GM20431 (cell line): ENCODE measurements at regions not wholly inside any gene's neighbourhood (a gene's known extent, or its start where the extent isn't known, plus 50 kb on each side); places are given as distances from the start of the nearest gene placed in this dataset.

Experiments
- in situ Hi-C: fragments of 300-500 bp; cut with MseI, MboI; formaldehyde crosslinking; loops from one replicate; pipeline ENCODE4 v1.15.0; 2020; ENCODE audit warnings: low sequenced_read_pairs; ENCODE audit not compliant: unreplicated experiment

DNA sequence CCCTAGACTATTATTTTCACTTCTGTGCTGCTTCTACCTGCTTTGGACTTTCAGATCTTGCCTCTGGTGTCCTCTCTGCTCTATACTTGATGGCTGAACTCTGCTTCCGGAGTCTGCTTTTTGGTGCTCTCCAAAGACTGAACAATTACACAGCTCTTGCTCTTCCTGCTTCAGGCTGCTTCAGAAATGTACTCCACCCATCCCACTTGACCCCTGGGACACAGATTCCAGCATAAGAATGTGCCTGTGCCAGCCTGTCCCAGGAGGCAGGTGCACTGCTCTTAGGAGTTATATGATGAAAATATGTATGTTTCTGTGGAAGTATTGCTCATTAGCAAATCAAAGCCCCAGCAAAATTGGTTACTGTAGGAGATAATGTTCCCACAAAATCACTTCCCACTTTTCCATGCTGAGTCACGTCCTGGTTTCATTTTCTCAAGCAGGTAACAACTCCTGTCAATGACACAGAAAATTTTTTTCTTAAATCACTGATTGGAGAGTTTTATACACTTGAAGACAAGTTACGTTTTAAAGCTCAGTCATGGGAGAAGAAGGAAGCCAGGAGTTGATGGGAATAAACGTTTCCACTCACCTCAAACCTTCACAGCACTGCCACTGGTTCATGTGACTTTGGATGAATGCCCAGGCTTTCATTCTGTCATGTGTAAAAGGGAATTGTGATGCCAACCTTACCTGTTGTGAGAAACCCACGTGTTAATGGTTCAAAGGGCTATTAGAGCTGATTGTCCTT, 239.4 kb upstream of the ZPLD1 start:
- in situ Hi-C loops = no loop called here

DNA sequence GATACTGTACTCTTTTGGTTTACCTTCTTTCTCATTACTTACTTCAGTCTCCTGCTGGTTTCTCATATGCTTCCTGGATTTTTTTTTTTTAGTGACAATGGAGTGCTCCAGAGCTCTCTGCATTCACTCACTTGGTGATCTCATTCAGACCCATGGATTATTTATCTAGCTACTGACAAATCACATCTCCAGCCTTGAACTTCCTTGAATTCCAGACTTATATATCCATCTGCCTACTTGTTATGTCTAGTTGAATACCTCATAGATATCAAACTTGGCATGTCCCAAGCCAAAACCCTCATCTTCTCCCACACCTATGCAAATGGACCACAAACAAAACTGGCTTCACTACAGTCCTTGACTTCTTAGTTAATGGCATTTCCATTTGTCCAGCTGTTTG, 234.7 kb upstream of the ZPLD1 start:
- in situ Hi-C loops = no loop called here

DNA sequence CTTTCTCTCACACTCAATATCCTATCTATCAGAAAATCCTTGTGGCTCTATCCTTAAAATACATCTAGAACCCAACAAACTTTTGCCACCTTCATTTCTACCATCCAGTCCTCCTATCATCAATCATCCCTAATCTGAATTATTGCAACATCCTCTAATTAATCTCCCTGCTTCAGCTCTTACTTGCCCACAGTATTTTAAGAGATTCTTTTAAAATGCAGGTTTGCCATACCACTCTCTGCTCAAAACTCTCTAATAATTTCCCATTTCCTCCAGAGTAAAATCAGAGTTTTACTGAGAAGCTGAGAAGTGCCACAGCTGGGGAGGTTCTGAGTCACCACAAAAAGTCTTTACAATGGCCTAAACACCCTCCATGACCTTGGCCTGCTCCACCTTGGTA, 234.3 kb upstream of the ZPLD1 start:
- in situ Hi-C loops = no loop called here

DNA sequence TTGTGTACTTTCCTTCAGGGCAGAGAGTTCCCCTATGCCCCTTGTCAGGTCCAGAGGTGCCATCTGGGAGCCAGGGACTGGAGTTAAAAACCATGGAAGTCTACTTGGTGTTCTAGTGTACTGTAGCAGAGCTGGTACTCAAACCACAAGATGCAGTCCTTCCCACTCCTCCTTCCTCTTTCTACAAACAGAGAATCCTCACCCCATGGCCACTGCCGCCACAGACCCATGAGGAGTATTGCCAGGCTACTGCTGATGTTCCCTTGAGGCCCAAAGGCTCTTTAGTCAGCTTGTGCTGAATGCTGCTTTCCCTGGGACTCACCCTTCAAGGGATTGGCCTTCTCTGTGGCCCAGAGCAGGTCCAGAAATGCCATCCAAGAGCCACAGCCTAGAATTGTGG, 229.2 kb upstream of the ZPLD1 start:
- in situ Hi-C loops = no loop called here

DNA sequence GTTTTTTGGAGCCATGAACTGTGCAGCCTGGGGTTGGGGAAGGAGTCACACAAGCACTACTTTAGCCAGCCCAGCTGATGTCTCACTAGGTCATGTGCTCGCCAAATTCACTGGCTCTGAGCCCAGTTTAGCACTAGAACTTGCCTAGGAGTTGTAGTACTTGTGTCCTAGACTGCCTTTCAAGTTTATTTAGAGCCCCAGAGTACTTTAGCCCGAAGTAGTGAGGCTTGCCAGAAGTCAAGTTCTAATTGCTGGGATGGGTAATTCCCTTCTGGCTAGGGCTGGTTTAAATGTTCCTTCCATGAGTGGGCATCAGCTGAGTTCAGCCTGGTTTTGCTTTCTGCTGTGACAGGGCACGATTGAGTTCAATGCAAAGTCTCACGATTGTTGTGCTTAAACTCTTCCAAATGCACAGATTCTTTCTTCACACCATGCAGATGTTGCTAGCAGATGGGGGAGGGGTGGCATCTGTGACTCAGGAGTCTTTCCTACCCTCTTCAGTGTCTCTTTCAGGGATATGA, 228.2 kb upstream of the ZPLD1 start:
- in situ Hi-C loops = no loop called here

DNA sequence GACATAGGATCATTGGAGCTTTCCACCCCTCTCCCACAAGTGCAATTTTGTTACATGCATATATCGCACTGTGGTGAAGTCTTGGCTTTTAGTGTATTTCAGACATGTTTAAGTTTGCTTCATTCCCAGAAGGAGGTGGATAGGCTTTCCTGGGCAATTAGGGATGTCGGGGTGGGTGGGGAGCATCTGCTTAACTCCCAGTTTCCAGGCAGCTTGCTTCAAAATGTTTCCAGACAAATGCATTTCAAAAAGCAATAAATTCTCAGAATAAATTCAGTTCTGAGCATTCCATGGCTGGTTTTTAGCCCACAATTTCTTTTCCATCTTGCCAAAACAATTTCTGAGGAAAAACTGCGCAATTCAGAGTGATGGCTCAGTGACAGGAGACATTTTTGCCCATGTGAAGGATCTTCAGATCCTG, 227.7 kb upstream of the ZPLD1 start:
- in situ Hi-C loops = no loop called here

DNA sequence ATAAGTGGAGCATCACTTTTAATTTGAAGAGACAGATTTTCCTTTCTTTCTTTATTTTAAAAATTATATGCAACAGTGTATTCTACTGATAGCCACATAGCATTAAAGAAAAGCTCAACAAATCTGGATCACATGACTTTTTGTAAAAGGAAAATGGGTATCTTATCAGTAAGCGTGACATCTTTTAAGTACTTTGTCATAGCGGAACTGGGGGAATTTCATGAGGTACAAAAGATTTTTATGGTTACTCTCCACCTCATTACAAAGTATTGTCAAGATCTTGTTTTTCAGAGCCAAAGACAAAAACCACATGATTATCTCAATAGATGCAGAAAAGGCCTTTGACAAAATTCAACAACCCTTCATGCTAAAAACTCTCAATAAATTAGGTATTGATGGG, 219.6 kb upstream of the ZPLD1 start:
- in situ Hi-C loops = no loop called here

DNA sequence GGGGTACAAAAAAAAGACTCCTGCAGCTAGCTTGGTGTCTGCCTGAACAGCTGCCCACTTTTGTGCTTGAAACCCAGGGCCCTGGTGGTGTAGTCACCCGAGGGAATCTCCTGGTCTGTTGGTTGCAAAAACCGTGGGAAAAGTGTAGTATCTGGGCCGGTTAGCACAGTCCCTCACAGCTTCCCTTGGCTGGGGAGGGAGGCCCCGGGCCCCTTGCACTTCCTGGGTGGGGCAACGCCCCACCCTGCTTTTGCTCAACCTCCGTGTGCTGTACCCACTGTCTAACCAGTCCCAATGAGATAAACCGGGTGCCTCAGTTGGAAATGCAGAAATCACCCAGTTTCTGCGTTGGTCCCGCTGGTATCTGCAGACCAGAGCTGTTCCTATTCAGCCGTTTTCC, 211.7 kb upstream of the ZPLD1 start:
- in situ Hi-C loops = loop anchor here (10.0 kb wide), 1 partner anchor 408 kb away; no protein-coding TSS in a partner anchor

DNA sequence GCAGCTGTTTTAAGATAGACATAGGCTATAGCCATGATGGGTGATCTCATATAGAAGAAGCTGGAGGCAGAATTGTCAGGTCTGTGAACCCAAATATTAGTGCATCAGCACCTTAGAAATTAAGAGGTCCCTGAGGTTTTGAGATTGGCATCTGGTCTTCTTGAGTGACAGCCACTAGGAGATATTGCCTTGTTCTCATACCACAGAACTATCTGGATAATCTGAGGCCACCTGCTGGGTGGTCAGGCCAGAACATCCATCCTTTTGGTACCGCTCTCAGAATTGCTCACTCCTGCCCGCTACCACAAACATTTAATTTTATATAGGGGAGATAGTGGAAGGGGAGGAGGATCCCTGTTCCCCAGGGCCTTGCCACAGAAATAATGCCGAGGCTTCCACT, 210.6 kb upstream of the ZPLD1 start:
- in situ Hi-C loops = loop anchor here (10.0 kb wide), 1 partner anchor 409 kb away; no protein-coding TSS in a partner anchor

DNA sequence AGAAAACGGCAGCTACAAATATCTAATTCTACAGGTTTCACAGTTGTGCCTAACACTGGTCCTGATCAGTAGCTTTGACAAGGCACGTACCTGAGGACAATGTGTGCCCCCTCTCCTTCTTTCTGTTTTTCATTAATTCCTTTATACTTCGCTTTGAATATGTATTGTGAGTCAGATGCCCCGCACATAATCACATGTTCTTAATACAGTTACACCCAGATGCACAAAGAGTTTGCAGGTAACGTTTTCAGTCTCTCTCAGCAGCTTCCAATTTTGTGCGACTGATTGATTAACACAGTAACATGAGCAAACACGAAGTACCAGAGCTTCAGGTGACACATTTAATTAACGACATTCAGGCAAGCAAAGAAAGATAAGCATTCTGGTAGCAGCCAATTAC, 209.8 kb upstream of the ZPLD1 start:
- in situ Hi-C loops = loop anchor here (10.0 kb wide), 1 partner anchor 410 kb away; no protein-coding TSS in a partner anchor

DNA sequence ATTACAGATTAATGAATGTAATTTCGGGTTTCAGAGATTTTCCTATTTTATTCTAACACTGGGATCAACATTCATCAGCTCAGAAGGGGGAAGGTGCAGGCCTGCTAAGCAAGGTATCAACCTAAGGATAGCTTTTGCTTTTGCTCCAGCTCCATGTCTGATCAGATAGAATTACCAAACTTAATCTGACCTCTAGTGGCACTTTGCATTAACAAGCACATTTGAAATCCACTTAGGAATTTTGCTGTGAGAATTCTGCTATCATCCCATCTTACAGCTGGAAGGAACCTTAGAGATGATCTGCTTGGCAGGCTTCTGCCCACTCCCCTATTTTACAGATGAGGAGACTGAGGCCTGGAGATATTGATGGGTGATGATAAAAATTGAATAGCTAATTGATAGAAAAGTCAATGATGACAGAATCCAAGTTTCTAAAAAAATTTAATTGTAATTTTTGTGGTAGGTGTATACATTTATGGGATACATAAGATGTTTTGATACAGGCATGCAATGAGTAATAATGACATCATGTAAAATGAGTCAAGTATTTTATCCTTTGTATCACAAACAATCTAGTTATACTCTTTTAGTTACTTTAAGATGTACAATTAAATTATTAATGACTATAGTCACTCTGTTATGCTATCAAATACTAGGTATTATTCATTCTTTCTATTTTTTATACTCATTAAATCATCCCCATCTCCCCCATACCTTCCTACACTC, 209.2 kb upstream of the ZPLD1 start:
- in situ Hi-C loops = loop anchor here (10.0 kb wide), 1 partner anchor 411 kb away; no protein-coding TSS in a partner anchor

DNA sequence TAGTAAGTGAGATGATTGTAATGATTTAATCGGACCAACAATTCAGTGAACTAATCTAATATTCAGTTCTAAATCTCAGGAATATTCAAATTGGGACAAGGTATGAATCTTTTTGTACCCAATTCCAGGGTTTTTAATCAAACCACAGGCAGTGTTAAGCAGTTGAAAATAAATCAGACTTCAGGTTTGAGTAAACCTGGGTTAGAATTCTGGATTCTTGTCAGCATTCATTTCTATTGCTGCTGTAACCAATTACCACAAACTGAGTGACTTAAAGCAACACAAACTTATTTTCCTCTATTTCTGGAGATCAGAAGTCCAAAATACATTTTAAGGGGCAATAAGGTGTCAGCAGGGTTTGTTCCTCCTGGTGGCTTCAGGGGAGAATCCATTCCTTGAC, 208.4 kb upstream of the ZPLD1 start:
- in situ Hi-C loops = loop anchor here (10.0 kb wide), 1 partner anchor 412 kb away; no protein-coding TSS in a partner anchor

DNA sequence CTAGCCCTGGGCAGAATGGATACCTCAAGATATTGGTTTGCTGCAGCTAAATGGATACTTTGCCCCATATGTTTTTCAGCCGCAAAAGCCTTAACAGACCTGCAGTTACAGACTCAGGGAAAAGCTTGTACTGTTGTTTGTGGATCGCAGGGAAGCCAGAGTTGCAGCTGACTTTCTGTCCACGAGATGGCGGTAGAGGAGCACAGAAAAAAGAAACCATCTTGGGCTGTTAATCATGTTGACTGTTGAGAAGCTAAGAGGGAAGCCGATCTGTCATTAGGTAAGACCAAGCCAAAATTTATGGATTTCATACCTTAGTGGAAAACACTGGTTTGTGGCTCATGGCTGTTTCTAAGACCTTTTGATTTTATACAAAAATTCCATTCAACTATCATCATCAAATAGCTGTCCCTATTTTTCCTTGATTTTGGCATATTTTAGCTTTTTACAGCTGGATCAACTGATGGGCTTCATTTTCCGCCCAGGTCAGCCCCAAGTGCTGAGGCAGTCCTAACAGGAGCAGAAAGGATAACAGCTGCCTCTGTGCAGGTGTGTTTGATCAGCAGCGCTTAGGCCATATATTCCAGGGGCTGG, 205.7 kb upstream of the ZPLD1 start:
- in situ Hi-C loops = loop anchor here (10.0 kb wide), 1 partner anchor 414 kb away; no protein-coding TSS in a partner anchor

DNA sequence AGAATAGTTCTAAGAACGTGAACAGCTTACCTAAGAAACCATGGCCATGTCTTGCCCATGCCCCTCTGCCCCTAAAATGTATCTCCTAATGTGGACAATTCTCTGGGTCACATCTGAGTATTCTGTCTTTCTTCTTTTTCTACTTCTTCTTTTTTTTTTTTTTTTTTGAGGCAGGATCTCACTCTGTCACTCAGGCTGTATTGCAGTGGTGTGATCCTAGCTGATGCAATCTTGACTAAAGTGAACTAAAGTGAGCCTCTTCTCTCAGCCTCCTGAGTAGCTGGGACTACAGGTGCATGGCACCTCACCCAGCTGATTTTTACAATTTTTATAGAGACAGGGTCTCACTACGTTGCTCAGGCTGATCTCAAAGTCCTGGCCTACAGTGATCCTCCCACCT, 204.8 kb upstream of the ZPLD1 start:
- in situ Hi-C loops = loop anchor here (10.0 kb wide), 1 partner anchor 305 kb away; no protein-coding TSS in a partner anchor

DNA sequence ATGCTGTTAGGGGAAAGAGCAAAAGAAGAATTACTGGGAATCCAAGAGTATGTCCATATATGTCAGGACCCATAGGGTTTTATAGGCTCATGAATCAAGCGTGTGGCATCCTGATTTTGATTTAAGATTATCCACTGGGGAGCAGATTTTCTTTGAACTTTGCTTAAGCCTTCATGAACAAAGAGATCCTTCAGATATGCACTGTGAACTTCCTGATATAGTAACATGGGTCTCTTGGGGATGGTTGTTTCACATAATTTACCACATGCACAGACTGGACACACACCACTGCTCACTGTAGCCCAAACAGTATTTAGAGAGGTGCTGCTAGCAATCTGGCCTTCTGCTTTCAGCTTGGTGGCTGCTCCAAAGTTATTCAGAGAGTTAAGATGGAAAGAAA, 200.9 kb upstream of the ZPLD1 start:
- in situ Hi-C loops = loop anchor here (10.0 kb wide), 1 partner anchor 301 kb away; no protein-coding TSS in a partner anchor

DNA sequence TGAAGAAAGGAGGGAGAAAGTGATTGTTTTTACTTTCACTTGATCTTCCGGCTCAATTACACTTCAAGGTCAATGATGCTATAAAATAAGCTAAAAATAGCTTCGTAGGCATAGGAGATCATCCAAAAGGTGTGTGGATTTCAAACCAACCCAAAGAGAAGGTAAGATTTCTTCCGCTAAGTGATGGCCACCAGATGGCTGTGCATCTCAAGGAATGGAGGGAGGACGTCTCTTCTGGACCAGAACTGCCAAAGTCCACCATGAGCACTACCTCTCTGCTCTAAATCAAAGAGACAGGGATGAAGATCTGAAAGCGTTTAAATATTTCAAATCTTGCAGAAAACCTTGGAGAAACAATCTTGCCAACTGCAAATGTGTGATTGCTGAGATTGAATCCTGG, 199.1 kb upstream of the ZPLD1 start:
- in situ Hi-C loops = loop anchor here (10.0 kb wide), 1 partner anchor 299 kb away; no protein-coding TSS in a partner anchor

DNA sequence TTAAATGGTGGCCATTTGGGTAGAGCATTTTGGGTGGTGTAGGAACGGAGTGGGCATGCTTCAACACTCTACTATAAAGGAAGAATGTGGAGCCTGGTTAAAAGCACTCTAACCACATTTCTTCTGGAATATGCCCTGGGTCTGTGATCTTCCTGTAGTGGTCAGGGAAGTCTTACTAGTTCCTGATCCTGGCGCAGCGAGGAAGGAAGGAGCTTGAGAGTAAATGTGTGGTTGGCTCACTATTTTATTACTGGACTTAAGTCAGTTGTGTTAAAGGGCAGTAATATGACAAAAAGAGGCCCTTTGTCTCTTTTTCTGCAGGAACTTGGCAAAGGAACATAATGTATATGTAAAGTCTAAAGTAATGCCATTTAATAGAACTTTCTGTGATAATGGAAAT, 197.6 kb upstream of the ZPLD1 start:
- in situ Hi-C loops = loop anchor here (10.0 kb wide), 1 partner anchor 298 kb away; no protein-coding TSS in a partner anchor

DNA sequence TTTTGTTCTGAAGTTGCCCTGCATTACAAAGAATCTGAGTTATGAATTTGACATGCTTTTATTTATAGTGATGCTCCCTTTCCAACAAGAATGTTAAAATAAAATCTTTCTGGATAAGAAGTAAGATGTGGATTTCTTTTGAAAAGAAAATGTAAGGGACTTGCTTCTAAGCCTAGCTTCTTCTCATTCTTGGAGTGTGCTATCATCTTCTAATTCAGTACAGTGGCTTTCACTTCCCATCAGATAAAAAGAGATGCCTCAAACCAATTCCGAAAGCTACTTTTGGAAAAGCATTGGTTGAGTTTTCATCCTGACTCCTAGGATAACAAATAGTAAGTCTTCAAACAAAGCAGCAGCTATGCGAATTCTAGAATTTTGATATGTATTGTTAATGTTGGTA, 197.0 kb upstream of the ZPLD1 start:
- in situ Hi-C loops = loop anchor here (10.0 kb wide), 1 partner anchor 297 kb away; no protein-coding TSS in a partner anchor

DNA sequence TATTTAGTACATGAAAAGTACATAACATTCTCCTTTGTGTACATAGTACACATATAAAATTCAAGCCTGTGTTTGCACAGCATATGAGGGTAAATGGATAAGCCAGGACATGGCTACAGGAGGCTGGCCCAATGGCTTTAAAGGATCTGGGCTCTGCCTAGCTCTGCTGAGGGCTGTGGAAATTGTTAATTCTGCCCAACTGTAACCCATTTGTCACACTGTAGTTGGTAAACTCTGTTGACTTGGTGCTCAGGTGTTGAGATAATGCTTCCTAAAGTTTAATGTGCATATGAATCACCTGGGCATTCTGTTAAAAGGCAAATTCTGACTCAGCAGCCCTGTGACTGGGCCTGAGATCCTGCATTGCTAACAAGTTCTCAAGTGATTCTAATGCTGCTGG, 196.5 kb upstream of the ZPLD1 start:
- in situ Hi-C loops = loop anchor here (10.0 kb wide), 1 partner anchor 296 kb away; no protein-coding TSS in a partner anchor

DNA sequence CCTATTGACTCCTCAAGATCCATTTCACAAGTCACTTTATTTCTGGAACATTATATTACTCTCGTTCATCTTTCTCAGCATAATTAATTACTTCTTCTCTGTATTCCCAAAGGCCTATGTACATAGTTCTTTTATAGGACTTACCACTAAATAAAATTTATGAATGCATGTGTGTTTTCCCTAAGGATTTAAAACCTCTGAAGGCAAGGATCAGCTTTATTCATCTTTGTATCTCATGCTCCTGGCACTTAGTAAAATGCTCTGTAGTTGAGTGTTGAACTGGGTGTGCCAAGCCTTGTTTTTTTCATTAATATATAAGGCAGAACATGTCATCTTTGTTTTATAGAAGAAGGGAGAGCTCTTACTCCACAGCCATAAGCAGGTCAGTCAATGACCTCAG, 194.1 kb upstream of the ZPLD1 start:
- in situ Hi-C loops = no loop called here
